Naive thymus-derived CD4-positive, alpha-beta T cell (primary cell): ENCODE measurements at regions not wholly inside any gene's neighbourhood (a gene's known extent, or its start where the extent isn't known, plus 50 kb on each side); places are given as distances from the start of the nearest gene placed in this dataset.

Experiments
- ATAC-seq: fragments of 150-1000 bp; cut with Tn5 transposase; 2 replicates; pipeline ENCODE4 v1.10.0; 2021; ENCODE audit warnings: mild to moderate bottlenecking, moderate library complexity
- CTCF ChIA-PET: fragments of 350-600 bp; sonication (Branson Sonifier 250); formaldehyde crosslinking; loops from one replicate; lab custom pipeline; 2021; ENCODE audit warnings: antibody characterized with exemption; lab: Charles Lee
- POLR2A ChIA-PET: fragments of 350-600 bp; sonication (Branson Sonifier 250); formaldehyde crosslinking; loops from one replicate; lab custom pipeline; 2021; ENCODE audit warnings: antibody characterized with exemption, inconsistent platforms; lab: Charles Lee
- DNase-seq, 9 donors: peaks; one replicate each; pipeline versions ENCODE4 v3.0.0 to v3.0.0-alpha.2; 2020 to 2022; ENCODE audit warnings: mixed read lengths in 1 of 9
- H3K27ac ChIP-seq: one replicate; pipeline ENCODE4 v1.7.0; 2013; ENCODE audit warnings: mild to moderate bottlenecking, low read depth, low read length, moderate library complexity
- H3K27me3 ChIP-seq, 2 donors: one replicate each; pipeline ENCODE4 v1.7.0; 2013; ENCODE audit warnings: low read length in 2 of 2, mild to moderate bottlenecking in 2 of 2, moderate library complexity in 2 of 2; ENCODE audit not compliant: control insufficient read depth in 2 of 2, insufficient read depth in 2 of 2
- H3K36me3 ChIP-seq, 3 experiments: 1 replicate in 2 of 3; 2 replicates in 1 of 3; pipeline ENCODE4 v1.7.0; 2013; ENCODE audit warnings: low read length in 3 of 3, mild to moderate bottlenecking in 3 of 3, moderate library complexity in 1 of 3; ENCODE audit not compliant: insufficient read depth in 3 of 3, control insufficient read depth in 2 of 3
- H3K4me1 ChIP-seq, 2 donors: one replicate each; pipeline ENCODE4 v1.7.0; 2013; ENCODE audit warnings: low read length in 2 of 2, mild to moderate bottlenecking in 2 of 2, moderate library complexity in 1 of 2; ENCODE audit not compliant: control insufficient read depth in 2 of 2, insufficient read depth in 2 of 2
- H3K4me3 ChIP-seq: 2 replicates; pipeline ENCODE4 v1.7.0; 2013; ENCODE audit warnings: mild to moderate bottlenecking, low read length
- H3K9me3 ChIP-seq, 3 experiments: 1 replicate in 2 of 3; 2 replicates in 1 of 3; pipeline ENCODE4 v1.7.0; 2013; ENCODE audit warnings: low read length in 3 of 3; ENCODE audit not compliant: control insufficient read depth in 2 of 3
- H3K27ac Mint-ChIP-seq, 9 donors: one replicate each; pipeline ENCODE4 v1.8.0; 2020 to 2022; ENCODE audit warnings: mixed read lengths in 9 of 9, mild to moderate bottlenecking in 8 of 9, moderate library complexity in 5 of 9, inconsistent platforms in 2 of 9
- H3K27me3 Mint-ChIP-seq, 5 donors: one replicate each; pipeline ENCODE4 v1.8.0; 2021 to 2022; ENCODE audit warnings: mixed read lengths in 5 of 5, mild to moderate bottlenecking in 1 of 5
- H3K36me3 Mint-ChIP-seq, 5 donors: one replicate each; pipeline ENCODE4 v1.8.0; 2020 to 2022; ENCODE audit warnings: mixed read lengths in 5 of 5, mild to moderate bottlenecking in 3 of 5, inconsistent platforms in 1 of 5
- H3K4me1 Mint-ChIP-seq, 7 donors: one replicate each; pipeline ENCODE4 v1.8.0; 2020 to 2022; ENCODE audit warnings: mixed read lengths in 7 of 7, mild to moderate bottlenecking in 3 of 7, inconsistent platforms in 1 of 7
- H3K4me3 Mint-ChIP-seq, 10 donors: one replicate each; pipeline ENCODE4 v1.8.0; 2020 to 2022; ENCODE audit warnings: mild to moderate bottlenecking in 10 of 10, mixed read lengths in 10 of 10, moderate library complexity in 6 of 10, inconsistent platforms in 2 of 10
- H3K9me3 Mint-ChIP-seq, 11 donors: one replicate each; pipeline ENCODE4 v1.8.0; 2020 to 2022; ENCODE audit warnings: mixed read lengths in 11 of 11, mild to moderate bottlenecking in 4 of 11, inconsistent platforms in 1 of 11, moderate library complexity in 1 of 11
- intact Hi-C, 2 donors: fragments of 100-400 bp; cut with micrococcal nuclease; formaldehyde crosslinking; loops; one replicate each; pipeline ENCODE4 v1.15.1; 2023

- no peaks in the 10 kb centered on the region for H3K9me3 ChIP-seq
- no peak overlapping the region for H3K27ac ChIP-seq
- no peaks in the 10 kb centered on the region for H3K36me3 ChIP-seq
- Mint-ChIP-seq H3K4me3 (no peak overlapping the region), H3K36me3 (no peaks in the 10 kb centered on the region), H3K27ac (no peak overlapping the region), H3K4me1 (peaks cover 0 to 6% (median 0%) of the 10 kb centered on the region in 7 donors), H3K27me3 (peaks cover 14 to 29% (median 20%) of the 10 kb centered on the region in 5 donors), H3K9me3 (peaks cover 0 to 3% (median 0%) of the 10 kb centered on the region in 11 donors)
- CTCF ChIA-PET, result no interaction called here
- H3K4me3 ChIP-seq, result no peak overlapping the region
- H3K4me1 ChIP-seq, result no peaks in the 10 kb centered on the region
- POLR2A ChIA-PET, result no interaction called here
- intact Hi-C loops, result no loop called here
- DNase-seq, result no peak
- ATAC-seq, result no peak
- H3K27me3 ChIP-seq, result no peaks in the 10 kb centered on the region
Measured at GRCh38 chr17:5775098-5775497, 190.8 kb upstream of the NLRP1 start.

DNA sequence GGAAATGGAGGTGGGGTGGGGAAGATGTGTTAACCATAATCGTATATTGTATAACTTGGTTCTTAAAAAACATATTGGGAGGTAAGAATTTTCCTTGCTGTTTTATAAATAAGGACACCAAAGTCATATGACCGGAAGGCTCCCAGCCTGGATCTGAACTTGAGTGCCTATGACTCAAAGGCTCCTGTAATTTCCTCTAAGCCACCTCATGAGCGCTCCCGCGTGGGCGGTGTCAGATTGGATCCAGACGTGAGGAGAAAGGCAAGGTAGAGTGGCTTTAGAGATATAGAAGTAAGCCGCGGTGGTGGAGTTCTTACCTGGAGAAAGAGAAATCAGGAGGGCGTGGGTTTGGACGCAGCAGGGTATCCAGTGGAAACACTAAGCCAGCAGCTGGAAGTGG lies 196.2 kb upstream of the NLRP1 start:
- H3K36me3 Mint-ChIP-seq, result peaks cover 0 to 8% (median 0%) of the 10 kb centered on the region in 5 donors
- H3K27me3 Mint-ChIP-seq, result peaks cover 12 to 45% (median 29%) of the 10 kb centered on the region in 5 donors
- CTCF ChIA-PET, result no interaction called here
- no peaks in the 10 kb centered on the region for H3K36me3 ChIP-seq
- no peak for DNase-seq
- no peak overlapping the region for H3K27ac ChIP-seq
- ATAC-seq, result no peak
- H3K4me1 Mint-ChIP-seq, result peaks cover 0 to 6% (median 0%) of the 10 kb centered on the region in 7 donors
- no peak overlapping the region for H3K4me3 ChIP-seq
- intact Hi-C loops, result no loop called here
- no peaks in the 10 kb centered on the region for H3K4me1 ChIP-seq
- peaks cover 0 to 20% (median 7%) of the 10 kb centered on the region in 11 donors for H3K9me3 Mint-ChIP-seq
- no peaks in the 10 kb centered on the region for H3K27me3 ChIP-seq
- no peak overlapping the region for H3K27ac Mint-ChIP-seq
- POLR2A ChIA-PET, result no interaction called here
- H3K4me3 Mint-ChIP-seq, result no peak overlapping the region
- no peaks in the 10 kb centered on the region for H3K9me3 ChIP-seq

GRCh38 chr17:5781236-5781927 lies 197.1 kb upstream of the NLRP1 start:
- no peak overlapping the region for H3K27ac Mint-ChIP-seq
- H3K36me3 Mint-ChIP-seq, result peaks cover 0 to 8% (median 0%) of the 10 kb centered on the region in 5 donors
- DNase-seq (no peak), ATAC-seq (no peak)
- H3K4me3 Mint-ChIP-seq, result no peak overlapping the region
- CTCF ChIA-PET, result no interaction called here
- intact Hi-C loops, result no loop called here
- H3K9me3 Mint-ChIP-seq, result peaks cover 0 to 21% (median 7%) of the 10 kb centered on the region in 11 donors
- Histone ChIP-seq H3K4me3 (no peak overlapping the region), H3K27me3 (no peaks in the 10 kb centered on the region), H3K4me1 (no peaks in the 10 kb centered on the region), H3K27ac (no peak overlapping the region), H3K36me3 (no peaks in the 10 kb centered on the region), H3K9me3 (no peaks in the 10 kb centered on the region)
- peaks cover 0 to under 1% (median 0%) of the 10 kb centered on the region in 7 donors for H3K4me1 Mint-ChIP-seq
- POLR2A ChIA-PET, result no interaction called here
- peaks cover 7 to 45% (median 28%) of the 10 kb centered on the region in 5 donors for H3K27me3 Mint-ChIP-seq

GRCh38 chr17:5783269-5783668 lies 199.0 kb upstream of the NLRP1 start:
- Histone ChIP-seq H3K27ac (no peak overlapping the region), H3K4me1 (no peaks in the 10 kb centered on the region), H3K27me3 (no peaks in the 10 kb centered on the region), H3K4me3 (no peak overlapping the region), H3K9me3 (no peaks in the 10 kb centered on the region), H3K36me3 (no peaks in the 10 kb centered on the region)
- ATAC-seq (no peak), DNase-seq (no peak)
- peaks cover 7 to 41% (median 25%) of the 10 kb centered on the region in 5 donors for H3K27me3 Mint-ChIP-seq
- peaks cover 0 to 21% (median 7%) of the 10 kb centered on the region in 11 donors for H3K9me3 Mint-ChIP-seq
- H3K4me3 Mint-ChIP-seq, result no peak overlapping the region
- no peaks in the 10 kb centered on the region for H3K4me1 Mint-ChIP-seq
- POLR2A ChIA-PET, result no interaction called here
- CTCF ChIA-PET, result no interaction called here
- intact Hi-C loops, result no loop called here
- no peak overlapping the region for H3K27ac Mint-ChIP-seq
- peaks cover 0 to 8% (median 0%) of the 10 kb centered on the region in 5 donors for H3K36me3 Mint-ChIP-seq

GRCh38 chr17:5783851-5784250 lies 199.5 kb upstream of the NLRP1 start:
- intact Hi-C loops, result no loop called here
- no peak overlapping the region for H3K27ac ChIP-seq

DNA sequence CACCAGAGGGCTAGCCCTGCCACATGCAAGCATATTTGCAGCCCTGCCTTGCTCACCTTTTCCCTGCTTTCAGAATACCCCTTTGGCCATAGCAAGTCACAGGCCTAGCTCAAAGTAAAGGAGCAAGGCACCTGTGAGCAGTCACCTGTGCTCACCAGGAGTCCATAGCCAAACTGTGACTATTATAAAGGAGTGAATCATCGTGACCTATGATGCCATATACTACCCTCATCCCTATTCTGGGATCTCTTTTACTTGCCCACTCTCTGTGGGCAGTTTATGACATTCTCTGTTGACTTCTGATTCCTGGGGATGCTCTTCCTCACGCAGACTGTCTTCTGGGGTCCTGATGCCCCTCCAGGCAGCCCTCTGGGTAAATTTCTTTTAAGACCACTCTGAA lies 200.5 kb upstream of the NLRP1 start:
- H3K4me3 ChIP-seq, result no peak overlapping the region
- POLR2A ChIA-PET, result no interaction called here
- no peaks in the 10 kb centered on the region for H3K9me3 ChIP-seq
- DNase-seq, result no peak
- Mint-ChIP-seq H3K27ac (no peak overlapping the region), H3K4me1 (no peaks in the 10 kb centered on the region), H3K27me3 (peaks cover 5 to 46% (median 33%) of the 10 kb centered on the region in 5 donors), H3K4me3 (no peak overlapping the region), H3K9me3 (peaks cover 0 to 21% (median 7%) of the 10 kb centered on the region in 11 donors), H3K36me3 (peaks cover 0 to 8% (median 0%) of the 10 kb centered on the region in 5 donors)
- H3K4me1 ChIP-seq, result no peaks in the 10 kb centered on the region
- intact Hi-C loops, result no loop called here
- no peak overlapping the region for H3K27ac ChIP-seq
- no peaks in the 10 kb centered on the region for H3K27me3 ChIP-seq
- no peaks in the 10 kb centered on the region for H3K36me3 ChIP-seq
- CTCF ChIA-PET, result no interaction called here
- no peak for ATAC-seq

More at GRCh38 chr17:5783851-5784250, 199.5 kb upstream of the NLRP1 start:
- Histone ChIP-seq H3K27me3 (no peaks in the 10 kb centered on the region), H3K4me1 (no peaks in the 10 kb centered on the region), H3K36me3 (no peaks in the 10 kb centered on the region), H3K4me3 (no peak overlapping the region), H3K9me3 (no peaks in the 10 kb centered on the region)
- Mint-ChIP-seq H3K4me1 (no peaks in the 10 kb centered on the region), H3K9me3 (peaks cover 0 to 21% (median 7%) of the 10 kb centered on the region in 11 donors), H3K27me3 (peaks cover 7 to 45% (median 29%) of the 10 kb centered on the region in 5 donors), H3K36me3 (peaks cover 0 to 8% (median 0%) of the 10 kb centered on the region in 5 donors), H3K4me3 (no peak overlapping the region), H3K27ac (no peak overlapping the region)
- ATAC-seq, result no peak
- CTCF ChIA-PET, result no interaction called here
- POLR2A ChIA-PET, result no interaction called here
- no peak for DNase-seq

DNA sequence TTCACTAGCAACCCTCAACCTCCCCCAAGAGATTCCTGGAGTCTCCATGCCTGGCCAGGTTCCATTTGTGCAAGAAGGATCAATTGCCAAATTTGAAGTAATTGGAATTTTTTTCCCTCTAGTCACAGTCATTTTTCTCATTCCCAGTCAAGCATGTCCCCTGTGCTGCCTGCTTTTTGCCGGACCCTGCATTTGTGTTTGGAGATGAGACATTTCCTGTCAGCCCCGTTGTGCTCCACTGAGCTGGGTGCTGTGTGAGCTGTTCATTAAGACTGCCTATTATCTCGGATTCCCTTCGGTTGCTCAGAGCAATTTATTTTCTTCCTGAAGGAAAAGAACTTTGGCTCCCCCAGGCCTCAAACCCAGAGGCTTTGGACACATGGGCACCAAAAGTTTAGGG lies 201.0 kb upstream of the NLRP1 start:
- H3K9me3 ChIP-seq, result no peaks in the 10 kb centered on the region
- peaks cover 0 to 21% (median 8%) of the 10 kb centered on the region in 11 donors for H3K9me3 Mint-ChIP-seq
- CTCF ChIA-PET, result no interaction called here
- H3K4me3 ChIP-seq, result no peak overlapping the region
- ATAC-seq, result no peak
- H3K36me3 Mint-ChIP-seq, result peaks cover 0 to 8% (median 0%) of the 10 kb centered on the region in 5 donors
- no peaks in the 10 kb centered on the region for H3K27me3 ChIP-seq
- intact Hi-C loops, result no loop called here
- H3K27ac Mint-ChIP-seq, result no peak overlapping the region
- no peaks in the 10 kb centered on the region for H3K36me3 ChIP-seq
- no peaks in the 10 kb centered on the region for H3K4me1 Mint-ChIP-seq
- H3K27me3 Mint-ChIP-seq, result peaks cover 5 to 51% (median 38%) of the 10 kb centered on the region in 5 donors
- no peak overlapping the region for H3K27ac ChIP-seq
- no peak for DNase-seq
- POLR2A ChIA-PET, result no interaction called here
- no peak overlapping the region for H3K4me3 Mint-ChIP-seq
- no peaks in the 10 kb centered on the region for H3K4me1 ChIP-seq
